ENCODE measurements at regions not wholly inside any gene's neighbourhood (a gene's known extent, or its start where the extent isn't known, plus 50 kb on each side); places are given as distances from the start of the nearest gene placed in this dataset.
"Not testable (repeated sequence)": the region's sequence is repeated elsewhere in the genome, so short reads cannot be mapped to it uniquely, and the experiment has no call there.

DNA sequence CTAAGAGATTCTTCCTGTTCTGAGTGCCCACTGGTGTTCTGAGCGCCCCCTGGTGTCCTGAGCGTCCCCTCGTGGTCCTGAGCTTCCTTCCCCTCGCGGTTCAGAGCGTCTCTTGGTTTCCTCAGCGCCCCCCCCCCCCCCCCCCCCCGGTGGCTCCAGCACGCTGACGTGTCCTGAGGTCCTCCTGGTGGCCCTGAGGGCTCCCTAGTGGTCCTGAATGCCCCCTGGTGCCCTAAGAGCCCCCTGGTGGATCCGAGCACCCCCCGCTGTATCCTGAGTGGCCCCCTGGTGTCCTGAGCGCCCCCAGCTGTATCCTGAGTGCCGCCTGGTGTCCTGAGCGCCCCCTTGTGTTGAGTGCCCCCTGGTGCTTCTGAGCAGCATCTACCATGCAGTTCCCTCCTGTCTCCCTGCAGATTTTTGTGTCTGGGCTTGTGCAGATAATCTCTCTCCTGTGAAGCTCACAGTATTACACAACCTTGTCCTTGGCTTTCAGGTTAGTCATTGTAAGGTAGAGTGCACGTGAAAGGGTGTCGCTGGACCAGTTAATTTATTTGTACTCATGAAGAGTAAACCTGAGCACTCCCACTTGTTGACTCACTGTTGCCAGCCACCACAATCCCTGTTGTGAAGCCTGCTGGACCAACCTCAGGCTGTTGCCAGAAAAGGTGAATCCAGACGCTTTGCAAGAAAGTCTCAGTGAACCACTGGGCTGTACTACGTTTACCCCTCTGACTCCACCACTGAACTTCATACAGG, 1168.4 kb downstream of the TMEM121 start:
- Histone ChIP-seq H3K9me3 (ENCODE audit: low read depth) (no peaks in the 10 kb centered on the region), H3K36me3 (no peaks in the 10 kb centered on the region), H3K27ac (no peak overlapping the region), H3K4me1 (ENCODE audit: low read depth) (no peaks in the 10 kb centered on the region), H3K27me3 (no peaks in the 10 kb centered on the region), H3K4me3 (no peak overlapping the region)
- DNase-seq (ENCODE audit: low read depth in 1 of 2, low spot score in 1 of 2) = no peak
- TF ChIP-seq CTCF (IDR thresholded peaks at IDR 0.05; ENCODE audit: low read depth, low read length) = no peak

GRCh38 chr14:106698620-106699267, 1172.4 kb downstream of the TMEM121 start:
- H3K9me3 ChIP-seq (ENCODE audit: low read depth); H3K27me3 ChIP-seq; H3K4me1 ChIP-seq (ENCODE audit: low read depth); H3K36me3 ChIP-seq; H3K27ac ChIP-seq; H3K4me3 ChIP-seq; DNase-seq (ENCODE audit: low read depth in 1 of 2, low spot score in 1 of 2): not testable (repeated sequence)

DNA sequence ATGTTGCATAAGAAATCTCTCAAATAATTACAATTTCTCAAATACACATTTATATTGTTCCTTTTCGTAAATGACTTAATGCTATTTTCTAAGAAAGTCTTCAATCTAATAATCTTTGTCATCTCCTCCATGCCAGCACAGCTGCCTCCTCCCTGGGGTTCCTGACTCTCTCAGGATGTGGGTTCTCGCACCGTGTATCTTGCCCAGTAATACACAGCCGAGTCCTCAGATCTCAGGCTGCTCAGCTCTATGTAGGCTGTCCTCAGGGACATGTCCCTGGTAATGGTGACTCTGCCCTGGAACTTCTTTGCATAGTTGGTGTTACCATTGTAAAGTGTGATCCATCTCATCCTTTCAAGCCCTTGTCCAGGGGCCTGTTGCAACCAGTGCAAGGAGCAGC, 1177.3 kb downstream of the TMEM121 start:
- DNase-seq (ENCODE audit: low read depth in 1 of 2, low spot score in 1 of 2); H3K4me3 ChIP-seq; H3K27ac ChIP-seq; H3K4me1 ChIP-seq (ENCODE audit: low read depth); H3K9me3 ChIP-seq (ENCODE audit: low read depth); H3K27me3 ChIP-seq; H3K36me3 ChIP-seq: not testable (repeated sequence)

GRCh38 chr14:106706488-106706887, 1180.1 kb downstream of the TMEM121 start:
- not testable (repeated sequence) for H3K27ac ChIP-seq; DNase-seq (ENCODE audit: low read depth in 1 of 2, low spot score in 1 of 2); H3K27me3 ChIP-seq; H3K4me3 ChIP-seq; H3K36me3 ChIP-seq; H3K4me1 ChIP-seq (ENCODE audit: low read depth); H3K9me3 ChIP-seq (ENCODE audit: low read depth)

- H3K4me3 ChIP-seq; H3K36me3 ChIP-seq; DNase-seq (ENCODE audit: low read depth in 1 of 2, low spot score in 1 of 2); H3K4me1 ChIP-seq (ENCODE audit: low read depth); H3K9me3 ChIP-seq (ENCODE audit: low read depth); H3K27me3 ChIP-seq; H3K27ac ChIP-seq: not testable (repeated sequence)
Measured at GRCh38 chr14:106710187-106710586, 1183.8 kb downstream of the TMEM121 start.

GRCh38 chr14:106712513-106712912, 1186.1 kb downstream of the TMEM121 start:
- H3K4me1 ChIP-seq (ENCODE audit: low read depth); H3K27me3 ChIP-seq; H3K36me3 ChIP-seq; H3K4me3 ChIP-seq; H3K9me3 ChIP-seq (ENCODE audit: low read depth); DNase-seq (ENCODE audit: low read depth in 1 of 2, low spot score in 1 of 2); H3K27ac ChIP-seq: not testable (repeated sequence)

GRCh38 chr14:106714446-106715428, 1188.4 kb downstream of the TMEM121 start:
- not testable (repeated sequence) for H3K4me1 ChIP-seq (ENCODE audit: low read depth); H3K27me3 ChIP-seq; H3K9me3 ChIP-seq (ENCODE audit: low read depth); H3K4me3 ChIP-seq; DNase-seq (ENCODE audit: low read depth in 1 of 2, low spot score in 1 of 2); H3K36me3 ChIP-seq; H3K27ac ChIP-seq

GRCh38 chr14:106717544-106717943, 1191.2 kb downstream of the TMEM121 start:
- H3K9me3 ChIP-seq (ENCODE audit: low read depth); H3K36me3 ChIP-seq; DNase-seq (ENCODE audit: low read depth in 1 of 2, low spot score in 1 of 2); H3K27me3 ChIP-seq; H3K4me3 ChIP-seq; H3K4me1 ChIP-seq (ENCODE audit: low read depth); H3K27ac ChIP-seq: not testable (repeated sequence)

DNA sequence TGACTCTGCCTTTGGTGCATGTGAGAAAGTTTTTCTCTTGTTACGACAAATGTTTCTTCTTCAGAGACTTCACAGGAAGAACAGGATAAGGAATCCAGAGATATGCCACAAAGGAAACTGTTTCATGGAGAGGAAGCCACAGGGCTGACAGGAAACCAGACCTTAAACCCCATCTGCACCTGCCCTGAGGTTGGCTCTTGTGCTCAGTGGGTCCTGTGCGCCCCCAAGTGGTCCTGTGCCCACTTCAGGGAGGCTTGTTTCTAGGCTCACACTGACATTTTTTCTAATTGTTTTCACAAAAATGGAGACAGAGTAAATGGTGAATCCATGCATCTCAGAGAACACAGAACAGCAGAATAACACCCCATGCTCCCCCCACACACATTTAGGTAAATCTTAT, 1193.5 kb downstream of the TMEM121 start:
- not testable (repeated sequence) for DNase-seq (ENCODE audit: low read depth in 1 of 2, low spot score in 1 of 2); H3K27me3 ChIP-seq; H3K4me3 ChIP-seq; H3K9me3 ChIP-seq (ENCODE audit: low read depth); H3K4me1 ChIP-seq (ENCODE audit: low read depth); H3K27ac ChIP-seq; H3K36me3 ChIP-seq

GRCh38 chr14:106721926-106722325, 1195.5 kb downstream of the TMEM121 start:
- H3K4me3 ChIP-seq; H3K27ac ChIP-seq; H3K36me3 ChIP-seq; DNase-seq (ENCODE audit: low read depth in 1 of 2, low spot score in 1 of 2); H3K9me3 ChIP-seq (ENCODE audit: low read depth); H3K27me3 ChIP-seq; H3K4me1 ChIP-seq (ENCODE audit: low read depth): not testable (repeated sequence)

DNA sequence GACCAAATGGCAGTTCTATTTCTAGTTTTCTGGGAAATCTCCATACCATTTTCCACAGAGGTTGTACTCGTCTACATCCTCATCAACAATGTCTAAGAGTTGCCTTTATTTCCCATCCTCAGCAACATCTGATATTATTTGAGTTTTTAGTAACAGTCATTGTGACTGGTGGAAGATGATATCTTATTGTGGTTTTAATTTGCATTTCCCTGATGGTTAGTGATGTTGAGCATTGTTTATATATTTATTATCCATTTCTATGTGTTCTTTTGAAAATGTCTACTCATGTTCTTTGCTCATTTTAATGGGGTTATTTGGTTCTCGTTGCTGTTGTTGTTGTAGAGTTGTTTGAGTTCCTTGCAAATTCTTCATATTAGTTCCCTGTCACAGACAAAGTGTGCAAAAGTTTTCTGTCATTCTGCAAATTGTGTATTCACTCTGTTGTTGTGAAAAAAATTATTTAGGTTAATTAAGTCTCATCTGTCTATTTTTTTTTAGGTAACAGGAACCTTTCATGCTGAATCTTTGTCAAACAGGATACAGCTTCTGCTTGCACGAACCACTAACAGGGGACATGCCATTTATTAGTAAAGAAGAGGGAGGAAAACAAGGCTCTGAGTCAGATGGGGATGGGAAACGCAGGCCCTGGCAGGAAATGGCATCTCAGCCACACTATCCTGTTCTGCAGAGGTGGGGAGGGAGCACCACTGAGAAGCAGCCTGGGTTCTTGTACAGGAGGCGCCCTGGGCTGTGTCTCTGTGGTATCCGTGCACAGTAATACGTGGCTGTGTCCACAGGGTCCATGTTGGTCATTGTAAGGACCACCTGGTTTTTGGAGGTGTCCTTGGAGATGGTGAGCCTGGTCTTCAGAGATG, 1196.7 kb downstream of the TMEM121 start:
- H3K4me3 ChIP-seq; H3K36me3 ChIP-seq; H3K4me1 ChIP-seq (ENCODE audit: low read depth); H3K9me3 ChIP-seq (ENCODE audit: low read depth); H3K27ac ChIP-seq; DNase-seq (ENCODE audit: low read depth in 1 of 2, low spot score in 1 of 2); H3K27me3 ChIP-seq: not testable (repeated sequence)

- H3K4me1 ChIP-seq (ENCODE audit: low read depth); DNase-seq (ENCODE audit: low read depth in 1 of 2, low spot score in 1 of 2); H3K9me3 ChIP-seq (ENCODE audit: low read depth); H3K27me3 ChIP-seq; H3K27ac ChIP-seq; H3K4me3 ChIP-seq; H3K36me3 ChIP-seq: not testable (repeated sequence)
Measured at GRCh38 chr14:106727962-106728361, 1201.6 kb downstream of the TMEM121 start.
